RWPE1 (cell line): ENCODE measurements at regions not wholly inside any gene's neighbourhood (a gene's known extent, or its start where the extent isn't known, plus 50 kb on each side); places are given as distances from the start of the nearest gene placed in this dataset.
"Not testable (repeated sequence)": the region's sequence is repeated elsewhere in the genome, so short reads cannot be mapped to it uniquely, and the experiment has no call there.

Experiments
- CTCF ChIA-PET: fragments of 350-600 bp; sonication (Branson Sonifier 250); formaldehyde crosslinking; extraction: SDS; loops from one replicate; lab custom pipeline; 2021; lab: Yijun Ruan, JAX
- POLR2A ChIA-PET: fragments of 400-600 bp; formaldehyde crosslinking; extraction: SDS; loops from one replicate; lab custom pipeline; 2020; ENCODE audit warnings: antibody characterized with exemption; ENCODE audit not compliant: low non-redundant PET; lab: Yijun Ruan, JAX
- DNase-seq: peaks from one replicate; pipeline ENCODE4 v3.0.0; 2012; ENCODE audit warnings: low spot score
- H3K27ac ChIP-seq: fragments of 450-650 bp; 2 replicates; pipeline ENCODE4 v1.5.1; 2017
- CTCF ChIP-seq: fragments of 450-650 bp; conservative IDR thresholded peaks from 2 replicates; pipeline ENCODE4 v1.5.1; 2017; ENCODE audit warnings: low read depth, mild to moderate bottlenecking

GRCh38 chr4:23952258-23952657 lies 62.4 kb upstream of the PPARGC1A start:
- TF ChIP-seq CTCF, result no peak
- DNase-seq, result no peak
- POLR2A ChIA-PET, result no interaction called here
- CTCF ChIA-PET, result interaction anchor here (0.6 kb wide), 1 partner anchor 1601 kb away, joined by 3 read pairs; no protein-coding TSS in a partner anchor
- no peak overlapping the region for H3K27ac ChIP-seq

GRCh38 chr4:23947826-23948225 lies 58.0 kb upstream of the PPARGC1A start:
- ChIA-PET CTCF (no interaction called here), POLR2A (interaction anchor here (0.5 kb wide), 1 partner anchor 1441 kb away, joined by 3 read pairs; no protein-coding TSS in a partner anchor)
- TF ChIP-seq CTCF, result no peak
- DNase-seq, result no peak
- no peak overlapping the region for H3K27ac ChIP-seq

- ChIA-PET POLR2A (no interaction called here), CTCF (no interaction called here)
- no peak for TF ChIP-seq CTCF
- no peak overlapping the region for H3K27ac ChIP-seq
- no peak for DNase-seq
Observed at GRCh38 chr4:23946299-23946698, 56.5 kb upstream of the PPARGC1A start.

GRCh38 chr4:23945451-23946017 lies 55.7 kb upstream of the PPARGC1A start:
- H3K27ac ChIP-seq, result no peak overlapping the region
- ChIA-PET POLR2A (no interaction called here), CTCF (no interaction called here)
- peak; percentile 8 for DNase-seq
- TF ChIP-seq CTCF, result no peak

GRCh38 chr4:23944556-23944955 lies 54.7 kb upstream of the PPARGC1A start:
- CTCF ChIA-PET, POLR2A ChIA-PET, DNase-seq, H3K27ac ChIP-seq: not testable (repeated sequence)

- H3K27ac ChIP-seq, result no peak overlapping the region
Observed at GRCh38 chr4:23943478-23943877, 53.6 kb upstream of the PPARGC1A start.

More at GRCh38 chr4:23943478-23943877, 53.6 kb upstream of the PPARGC1A start:
- CTCF ChIA-PET, result no interaction called here
- POLR2A ChIA-PET, result no interaction called here
- no peak for DNase-seq
- no peak for TF ChIP-seq CTCF
